ENCODE measurements at regions not wholly inside any gene's neighbourhood (a gene's known extent, or its start where the extent isn't known, plus 50 kb on each side); places are given as distances from the start of the nearest gene placed in this dataset.

GRCh38 chr7:22645418-22646181, 81.4 kb upstream of the IL6 start (continued):
- TF ChIP-seq CTCF (IDR thresholded peaks at IDR 0.05; ENCODE audit: control extremely low read depth in 1 of 3, insufficient read depth in 1 of 3, low read depth in 1 of 3, low read length in 3 of 3) (no peak), ATF3 (IDR thresholded peaks at IDR 0.05; ENCODE audit: insufficient read depth, low read depth, low read length) (no peak), SAP30 (IDR thresholded peaks at IDR 0.05; ENCODE audit: insufficient read depth, insufficient replicate concordance, low read length) (no peak), NANOG (IDR thresholded peaks at IDR 0.05; ENCODE audit: insufficient read depth, low read depth, low read length, poor library complexity, severe bottlenecking) (no peak)
